ENCODE measurements at regions not wholly inside any gene's neighbourhood (a gene's known extent, or its start where the extent isn't known, plus 50 kb on each side); places are given as distances from the start of the nearest gene placed in this dataset.

DNA sequence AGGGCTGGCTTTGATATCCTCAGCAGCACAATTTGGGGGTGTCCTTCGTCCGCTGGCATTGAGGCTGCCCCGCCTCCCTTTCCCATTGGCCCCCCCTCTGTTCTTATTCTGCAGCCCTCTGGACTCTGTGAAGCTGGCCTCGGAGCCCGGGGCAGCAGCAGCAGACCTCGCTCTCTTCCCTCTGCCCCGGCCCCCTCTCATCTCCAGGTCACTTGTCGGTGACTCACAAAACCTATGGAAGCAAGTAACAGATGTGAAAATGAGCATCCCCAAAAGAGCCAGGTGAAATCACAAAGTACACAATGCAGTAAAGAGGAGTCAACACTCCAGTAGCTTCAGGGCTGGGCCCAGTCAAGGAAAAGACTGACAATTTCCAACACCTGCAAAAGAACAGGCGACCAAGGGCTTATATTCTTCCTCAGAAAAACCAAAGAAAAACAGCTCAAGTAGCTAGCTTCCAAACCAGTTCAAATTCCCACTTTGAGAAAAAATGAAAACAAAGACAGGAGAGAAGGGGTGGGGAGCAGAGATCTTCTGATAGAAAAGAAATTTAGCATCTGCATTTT lies 97.5 kb downstream of the ZNF608 start:
- CTCF ChIA-PET = no interaction called here
- H3K4me3 Mint-ChIP-seq (ENCODE audit: low read depth, unreplicated experiment) = peak overlapping the region; percentile 92
- H3K27ac Mint-ChIP-seq (ENCODE audit: unreplicated experiment) = peak overlapping the region; percentile 83
- H3K4me1 Mint-ChIP-seq (ENCODE audit: low read depth, unreplicated experiment) = peaks cover 60% of the 10 kb centered on the region
- no peak for DNase-seq
- no peak for TF ChIP-seq CTCF (IDR thresholded peaks at IDR 0.05; ENCODE audit: unreplicated experiment)
- intact Hi-C loops (cut with micrococcal nuclease; ENCODE audit: unreplicated experiment) = no loop called here
- no TSS peak for BruUV-seq (replicated peaks)
- no peaks in the 10 kb centered on the region for H3K27me3 Mint-ChIP-seq (ENCODE audit: unreplicated experiment)
- no peaks in the 10 kb centered on the region for H3K9me3 Mint-ChIP-seq (ENCODE audit: low read depth, unreplicated experiment)
- H3K36me3 Mint-ChIP-seq (ENCODE audit: insufficient read depth, unreplicated experiment) = peaks cover 22% of the 10 kb centered on the region

- CTCF ChIA-PET = no interaction called here
- Mint-ChIP-seq H3K36me3 (ENCODE audit: insufficient read depth, unreplicated experiment) (peaks cover 20% of the 10 kb centered on the region), H3K4me3 (ENCODE audit: low read depth, unreplicated experiment) (no peak overlapping the region), H3K27me3 (ENCODE audit: unreplicated experiment) (no peaks in the 10 kb centered on the region), H3K27ac (ENCODE audit: unreplicated experiment) (no peak overlapping the region), H3K4me1 (ENCODE audit: low read depth, unreplicated experiment) (peaks cover 46% of the 10 kb centered on the region), H3K9me3 (ENCODE audit: low read depth, unreplicated experiment) (no peaks in the 10 kb centered on the region)
- DNase-seq = no peak
- intact Hi-C loops (cut with micrococcal nuclease; ENCODE audit: unreplicated experiment) = no loop called here
- no TSS peak for BruUV-seq (replicated peaks)
- TF ChIP-seq CTCF (IDR thresholded peaks at IDR 0.05; ENCODE audit: unreplicated experiment) = no peak
These were observed 99.1 kb downstream of the ZNF608 start for GRCh38 chr5:124647352-124647751.

- DNase-seq = no peak
- peaks cover 46% of the 10 kb centered on the region for H3K4me1 Mint-ChIP-seq (ENCODE audit: low read depth, unreplicated experiment)
These were observed 101.0 kb downstream of the ZNF608 start for GRCh38 chr5:124645396-124645795.

DNA sequence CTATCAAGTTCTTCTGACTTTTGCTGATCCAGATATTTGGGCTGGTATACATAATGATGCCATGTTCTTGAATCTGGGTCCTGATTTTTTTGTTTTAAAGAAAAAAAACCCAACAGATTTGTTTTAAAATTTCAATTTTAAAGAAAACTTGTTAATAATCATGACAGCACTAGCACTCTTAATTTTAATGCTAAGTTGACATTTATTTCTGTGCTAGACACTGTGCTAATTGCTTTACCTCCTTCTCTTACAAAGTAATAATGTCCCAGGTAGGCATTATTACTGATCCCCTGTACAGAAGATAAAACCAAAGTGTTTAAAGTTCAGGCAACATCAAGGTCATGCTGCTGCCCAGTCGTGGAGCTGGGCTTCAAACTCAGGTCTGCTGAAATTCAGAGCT lies 101.9 kb downstream of the ZNF608 start:
- no TSS peak for BruUV-seq (replicated peaks)
- no peak overlapping the region for H3K27ac Mint-ChIP-seq (ENCODE audit: unreplicated experiment)
- H3K4me3 Mint-ChIP-seq (ENCODE audit: low read depth, unreplicated experiment) = no peak overlapping the region
- no peaks in the 10 kb centered on the region for H3K9me3 Mint-ChIP-seq (ENCODE audit: low read depth, unreplicated experiment)
- CTCF ChIA-PET = interaction anchor here (1.0 kb wide), 1 partner anchor 104 kb away, joined by 3 read pairs; no protein-coding TSS in a partner anchor
- DNase-seq = no peak
- intact Hi-C loops (cut with micrococcal nuclease; ENCODE audit: unreplicated experiment) = no loop called here
- no peaks in the 10 kb centered on the region for H3K27me3 Mint-ChIP-seq (ENCODE audit: unreplicated experiment)
- H3K4me1 Mint-ChIP-seq (ENCODE audit: low read depth, unreplicated experiment) = peaks cover 46% of the 10 kb centered on the region
- peaks cover 2% of the 10 kb centered on the region for H3K36me3 Mint-ChIP-seq (ENCODE audit: insufficient read depth, unreplicated experiment)
- no peak for TF ChIP-seq CTCF (IDR thresholded peaks at IDR 0.05; ENCODE audit: unreplicated experiment)

More at GRCh38 chr5:124645396-124645795, 101.0 kb downstream of the ZNF608 start:
- no peak overlapping the region for H3K27ac Mint-ChIP-seq (ENCODE audit: unreplicated experiment)
- intact Hi-C loops (cut with micrococcal nuclease; ENCODE audit: unreplicated experiment) = no loop called here
- H3K9me3 Mint-ChIP-seq (ENCODE audit: low read depth, unreplicated experiment) = no peaks in the 10 kb centered on the region
- TF ChIP-seq CTCF (IDR thresholded peaks at IDR 0.05; ENCODE audit: unreplicated experiment) = no peak
- H3K36me3 Mint-ChIP-seq (ENCODE audit: insufficient read depth, unreplicated experiment) = peaks cover 7% of the 10 kb centered on the region
- no peak overlapping the region for H3K4me3 Mint-ChIP-seq (ENCODE audit: low read depth, unreplicated experiment)
- BruUV-seq (replicated peaks) = no TSS peak
- no peaks in the 10 kb centered on the region for H3K27me3 Mint-ChIP-seq (ENCODE audit: unreplicated experiment)
- CTCF ChIA-PET = interaction anchor here (1.0 kb wide), 1 partner anchor 11 kb away, joined by 3 read pairs; no protein-coding TSS in a partner anchor
